ENCODE measurements at regions not wholly inside any gene's neighbourhood (a gene's known extent, or its start where the extent isn't known, plus 50 kb on each side); places are given as distances from the start of the nearest gene placed in this dataset.

- Histone ChIP-seq H3K27ac (no peak overlapping the region), H3K36me3 (no peaks in the 10 kb centered on the region), H3K9me3 (no peaks in the 10 kb centered on the region), H3K27me3 (replicated peaks; ENCODE audit: insufficient read depth) (no peaks in the 10 kb centered on the region), H3K4me3 (no peak overlapping the region), H3K4me1 (replicated peaks) (no peaks in the 10 kb centered on the region)
- no peak for DNase-seq (ENCODE audit: low spot score)
- TF ChIP-seq, protein P1, sequence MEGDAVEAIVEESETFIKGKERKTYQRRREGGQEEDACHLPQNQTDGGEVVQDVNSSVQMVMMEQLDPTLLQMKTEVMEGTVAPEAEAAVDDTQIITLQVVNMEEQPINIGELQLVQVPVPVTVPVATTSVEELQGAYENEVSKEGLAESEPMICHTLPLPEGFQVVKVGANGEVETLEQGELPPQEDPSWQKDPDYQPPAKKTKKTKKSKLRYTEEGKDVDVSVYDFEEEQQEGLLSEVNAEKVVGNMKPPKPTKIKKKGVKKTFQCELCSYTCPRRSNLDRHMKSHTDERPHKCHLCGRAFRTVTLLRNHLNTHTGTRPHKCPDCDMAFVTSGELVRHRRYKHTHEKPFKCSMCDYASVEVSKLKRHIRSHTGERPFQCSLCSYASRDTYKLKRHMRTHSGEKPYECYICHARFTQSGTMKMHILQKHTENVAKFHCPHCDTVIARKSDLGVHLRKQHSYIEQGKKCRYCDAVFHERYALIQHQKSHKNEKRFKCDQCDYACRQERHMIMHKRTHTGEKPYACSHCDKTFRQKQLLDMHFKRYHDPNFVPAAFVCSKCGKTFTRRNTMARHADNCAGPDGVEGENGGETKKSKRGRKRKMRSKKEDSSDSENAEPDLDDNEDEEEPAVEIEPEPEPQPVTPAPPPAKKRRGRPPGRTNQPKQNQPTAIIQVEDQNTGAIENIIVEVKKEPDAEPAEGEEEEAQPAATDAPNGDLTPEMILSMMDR (IDR thresholded peaks at IDR 0.05) = no peak
- TF ChIP-seq POLR2A (IDR thresholded peaks at IDR 0.05) (no peak), POLR2AphosphoS5 (IDR thresholded peaks at IDR 0.05) (no peak)
- WGBS = 87% methylated on average over 4 of the region's 4 CpGs
- intact Hi-C loops (cut with DNase I) = no loop called here
These were observed 462.9 kb downstream of the CDK5RAP2 start for GRCh38 chr9:120117081-120117480.

- Histone ChIP-seq H3K27me3 (replicated peaks; ENCODE audit: insufficient read depth) (no peaks in the 10 kb centered on the region), H3K9me3 (no peaks in the 10 kb centered on the region), H3K36me3 (no peaks in the 10 kb centered on the region), H3K27ac (peak overlapping the region in 1 of 2 donors; percentile 5), H3K4me3 (no peak overlapping the region), H3K4me1 (replicated peaks) (peaks cover 6% of the 10 kb centered on the region)
- TF ChIP-seq POLR2A (IDR thresholded peaks at IDR 0.05) (no peak), POLR2AphosphoS5 (IDR thresholded peaks at IDR 0.05) (no peak)
- TF ChIP-seq, protein P1 (IDR thresholded peaks at IDR 0.05) = no peak
- 70% methylated on average over 1 of the region's 1 CpG for WGBS
- intact Hi-C loops (cut with DNase I) = no loop called here
- DNase-seq (ENCODE audit: low spot score) = peak; percentile 13
These were observed 469.4 kb downstream of the CDK5RAP2 start for GRCh38 chr9:120110520-120110919.

DNA sequence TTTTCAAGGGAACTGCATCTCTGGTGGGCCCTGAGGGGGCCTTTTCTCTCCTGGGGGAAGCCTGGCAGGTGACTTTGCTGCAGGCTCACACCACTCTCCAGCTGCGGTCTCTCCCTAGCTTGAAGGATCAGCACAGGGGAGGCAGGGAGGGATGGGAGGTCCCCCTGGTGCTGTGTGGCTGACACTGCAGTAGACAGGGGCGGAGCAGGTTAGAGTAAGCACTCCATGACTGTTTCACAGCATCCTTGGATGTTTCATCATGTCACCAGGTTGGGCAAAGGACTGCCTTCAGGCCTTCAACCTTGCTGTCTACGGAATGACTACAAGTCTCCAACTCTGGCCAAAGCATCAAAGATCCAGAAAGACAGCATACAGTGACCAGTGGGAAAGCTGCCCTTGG, 470.7 kb downstream of the CDK5RAP2 start:
- WGBS = 85% methylated on average over 3 of the region's 3 CpGs
- Histone ChIP-seq H3K4me3 (no peak overlapping the region), H3K9me3 (no peaks in the 10 kb centered on the region), H3K4me1 (replicated peaks) (peaks cover 6% of the 10 kb centered on the region), H3K27ac (no peak overlapping the region), H3K27me3 (replicated peaks; ENCODE audit: insufficient read depth) (no peaks in the 10 kb centered on the region), H3K36me3 (no peaks in the 10 kb centered on the region)
- TF ChIP-seq POLR2AphosphoS5 (IDR thresholded peaks at IDR 0.05) = no peak
- intact Hi-C loops (cut with DNase I) = no loop called here
- no peak for DNase-seq (ENCODE audit: low spot score)

DNA sequence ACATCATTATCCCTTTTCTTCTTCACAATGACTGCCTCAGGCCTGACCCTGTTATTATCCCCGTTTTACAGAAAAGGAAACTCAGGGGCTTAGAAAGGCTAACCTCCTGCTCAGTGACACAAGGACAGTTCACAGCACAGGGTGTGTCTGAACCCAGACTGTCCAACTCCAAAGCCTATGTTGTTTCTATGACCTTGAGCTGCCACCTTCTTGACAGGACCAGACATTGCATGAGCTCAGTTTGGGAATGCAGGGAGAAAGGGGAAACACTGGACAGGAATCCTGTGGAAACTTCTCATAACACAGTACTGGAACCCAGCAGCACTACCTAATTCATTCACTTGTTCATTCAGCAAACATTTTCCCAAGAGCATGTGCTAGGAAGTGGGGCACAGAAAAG, 472.8 kb downstream of the CDK5RAP2 start:
- Histone ChIP-seq H3K9me3 (no peaks in the 10 kb centered on the region), H3K27me3 (replicated peaks; ENCODE audit: insufficient read depth) (no peaks in the 10 kb centered on the region), H3K27ac (no peak overlapping the region), H3K4me3 (no peak overlapping the region), H3K4me1 (replicated peaks) (peaks cover 6% of the 10 kb centered on the region), H3K36me3 (no peaks in the 10 kb centered on the region)
- TF ChIP-seq POLR2A (IDR thresholded peaks at IDR 0.05) = no peak
- no peak for TF ChIP-seq POLR2AphosphoS5 (IDR thresholded peaks at IDR 0.05)
- DNase-seq (ENCODE audit: low spot score) = no peak
- WGBS = 72% methylated on average over 1 of the region's 1 CpG
- intact Hi-C loops (cut with DNase I) = no loop called here

DNA sequence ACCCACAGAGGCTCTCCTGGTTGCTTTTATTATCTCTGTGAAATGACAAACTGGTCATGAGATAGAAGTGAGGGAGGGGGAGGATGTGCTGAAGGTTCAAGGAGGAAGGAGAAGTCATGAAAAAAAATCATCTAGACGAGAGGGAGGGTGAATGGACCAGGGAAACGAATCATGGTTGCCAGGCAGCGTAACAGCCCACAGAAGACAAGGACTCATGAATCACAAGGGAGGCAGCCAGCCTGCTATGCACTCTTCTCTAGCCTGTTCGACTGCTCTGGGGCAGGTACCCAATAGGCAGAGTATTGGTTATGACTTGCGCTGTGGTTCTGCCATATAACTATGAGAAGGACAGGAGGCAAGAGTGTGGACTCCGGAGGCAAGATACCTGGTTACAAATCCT, 475.2 kb downstream of the CDK5RAP2 start:
- Histone ChIP-seq H3K36me3 (no peaks in the 10 kb centered on the region), H3K9me3 (no peaks in the 10 kb centered on the region), H3K4me3 (no peak overlapping the region), H3K27me3 (replicated peaks; ENCODE audit: insufficient read depth) (no peaks in the 10 kb centered on the region), H3K4me1 (replicated peaks) (no peaks in the 10 kb centered on the region), H3K27ac (no peak overlapping the region)
- TF ChIP-seq POLR2A (IDR thresholded peaks at IDR 0.05) (no peak), POLR2AphosphoS5 (IDR thresholded peaks at IDR 0.05) (no peak)
- TF ChIP-seq, protein P1 (IDR thresholded peaks at IDR 0.05) = no peak
- WGBS = 68% methylated on average over 6 of the region's 6 CpGs
- intact Hi-C loops (cut with DNase I) = no loop called here
- DNase-seq (ENCODE audit: low spot score) = no peak

DNA sequence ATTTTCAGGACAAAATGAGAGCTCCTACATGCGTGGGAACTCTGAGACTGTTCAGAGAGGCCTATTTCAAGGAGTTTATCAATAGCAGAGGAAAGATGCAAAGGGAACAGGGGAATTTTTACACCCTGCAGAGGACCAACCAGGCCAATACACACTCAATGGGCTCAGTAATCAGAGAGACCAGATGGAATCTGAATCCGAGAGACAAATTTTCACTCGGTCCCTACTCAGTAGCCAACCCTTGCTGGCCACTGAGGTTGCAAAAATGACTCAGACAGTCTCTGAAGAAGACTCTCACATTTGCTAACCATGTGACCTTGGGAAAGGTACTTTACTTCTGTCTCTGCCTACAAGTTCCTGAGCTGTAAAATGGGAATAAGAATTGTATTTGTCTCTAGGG, 479.4 kb downstream of the CDK5RAP2 start:
- DNase-seq (ENCODE audit: low spot score) = no peak
- intact Hi-C loops (cut with DNase I) = no loop called here
- Histone ChIP-seq H3K4me3 (no peak overlapping the region), H3K27ac (no peak overlapping the region), H3K9me3 (no peaks in the 10 kb centered on the region), H3K27me3 (replicated peaks; ENCODE audit: insufficient read depth) (no peaks in the 10 kb centered on the region), H3K36me3 (no peaks in the 10 kb centered on the region), H3K4me1 (replicated peaks) (no peaks in the 10 kb centered on the region)
- no peak for TF ChIP-seq POLR2A (IDR thresholded peaks at IDR 0.05)
- 70% methylated on average over 3 of the region's 3 CpGs for WGBS
